ENCODE measurements at regions not wholly inside any gene's neighbourhood (a gene's known extent, or its start where the extent isn't known, plus 50 kb on each side); places are given as distances from the start of the nearest gene placed in this dataset.

GRCh38 chr9:78640728-78641127 lies 343.8 kb downstream of the PSAT1 start:
- WGBS (ENCODE audit: insufficient coverage), result 80% methylated on average over 1 of the region's 4 CpGs
- Histone ChIP-seq H3K27ac (ENCODE audit: low read length) (no peak overlapping the region), H3K4me3 (ENCODE audit: low read length) (no peak overlapping the region), H3K9me3 (replicated peaks; ENCODE audit: control insufficient read depth, low read depth, low read length) (no peaks in the 10 kb centered on the region), H3K36me3 (ENCODE audit: control insufficient read depth, insufficient read depth, low read length) (no peaks in the 10 kb centered on the region), H3K4me1 (ENCODE audit: control insufficient read depth, insufficient read depth, low read length) (no peaks in the 10 kb centered on the region), H3K27me3 (ENCODE audit: control insufficient read depth, insufficient read depth, low read length) (no peaks in the 10 kb centered on the region)
- no peak for DNase-seq

GRCh38 chr9:78644359-78644758 lies 347.4 kb downstream of the PSAT1 start:
- no peak overlapping the region for H3K4me3 ChIP-seq (ENCODE audit: low read length)
- no peaks in the 10 kb centered on the region for H3K36me3 ChIP-seq (ENCODE audit: control insufficient read depth, insufficient read depth, low read length)
- H3K4me1 ChIP-seq (ENCODE audit: control insufficient read depth, insufficient read depth, low read length), result no peaks in the 10 kb centered on the region
- H3K27me3 ChIP-seq (ENCODE audit: control insufficient read depth, insufficient read depth, low read length), result no peaks in the 10 kb centered on the region
- peaks cover 2% of the 10 kb centered on the region for H3K9me3 ChIP-seq (replicated peaks; ENCODE audit: control insufficient read depth, low read depth, low read length)
- H3K27ac ChIP-seq (ENCODE audit: low read length), result no peak overlapping the region
- no peak for DNase-seq

- H3K27ac ChIP-seq (ENCODE audit: low read length), result no peak overlapping the region
Observed at GRCh38 chr9:78654324-78654723, 357.4 kb downstream of the PSAT1 start.

GRCh38 chr9:78663369-78663768 lies 366.4 kb downstream of the PSAT1 start:
- Histone ChIP-seq H3K4me1 (ENCODE audit: control insufficient read depth, insufficient read depth, low read length) (no peaks in the 10 kb centered on the region), H3K27me3 (ENCODE audit: control insufficient read depth, insufficient read depth, low read length) (no peaks in the 10 kb centered on the region), H3K9me3 (replicated peaks; ENCODE audit: control insufficient read depth, low read depth, low read length) (no peaks in the 10 kb centered on the region), H3K27ac (ENCODE audit: low read length) (no peak overlapping the region), H3K4me3 (ENCODE audit: low read length) (no peak overlapping the region), H3K36me3 (ENCODE audit: control insufficient read depth, insufficient read depth, low read length) (no peaks in the 10 kb centered on the region)
- peak; percentile 38 for DNase-seq
- 86% methylated on average over 1 of the region's 3 CpGs for WGBS (ENCODE audit: insufficient coverage)

More at GRCh38 chr9:78654324-78654723, 357.4 kb downstream of the PSAT1 start:
- no peaks in the 10 kb centered on the region for H3K4me1 ChIP-seq (ENCODE audit: control insufficient read depth, insufficient read depth, low read length)
- H3K4me3 ChIP-seq (ENCODE audit: low read length), result no peak overlapping the region
- no peaks in the 10 kb centered on the region for H3K27me3 ChIP-seq (ENCODE audit: control insufficient read depth, insufficient read depth, low read length)
- H3K36me3 ChIP-seq (ENCODE audit: control insufficient read depth, insufficient read depth, low read length), result no peaks in the 10 kb centered on the region
- WGBS (ENCODE audit: insufficient coverage), result no CpG with 5 or more reads among the region's 1 CpG
- no peak for DNase-seq
- no peaks in the 10 kb centered on the region for H3K9me3 ChIP-seq (replicated peaks; ENCODE audit: control insufficient read depth, low read depth, low read length)

DNA sequence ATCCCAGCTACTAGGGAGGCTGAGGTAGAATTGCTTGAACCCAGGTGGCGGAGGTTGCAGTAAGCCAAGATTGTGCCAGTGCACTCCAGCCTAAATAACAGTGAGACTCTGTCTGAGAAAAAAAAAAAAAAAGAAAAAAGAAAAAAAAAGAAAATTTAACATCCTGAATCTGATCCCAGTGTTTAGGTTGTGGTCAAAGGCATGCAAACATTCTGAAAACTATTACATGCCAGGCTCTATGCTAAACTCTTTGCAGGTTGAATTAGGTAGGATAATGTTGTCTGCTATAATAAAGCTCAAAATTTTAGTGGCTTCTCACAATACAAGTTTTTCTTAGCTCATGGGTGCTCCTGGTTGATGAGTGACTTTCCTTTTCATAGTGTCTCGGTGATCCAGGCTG lies 367.4 kb downstream of the PSAT1 start:
- Histone ChIP-seq H3K27me3 (ENCODE audit: control insufficient read depth, insufficient read depth, low read length) (no peaks in the 10 kb centered on the region), H3K36me3 (ENCODE audit: control insufficient read depth, insufficient read depth, low read length) (no peaks in the 10 kb centered on the region), H3K27ac (ENCODE audit: low read length) (no peak overlapping the region), H3K9me3 (replicated peaks; ENCODE audit: control insufficient read depth, low read depth, low read length) (no peaks in the 10 kb centered on the region), H3K4me3 (ENCODE audit: low read length) (no peak overlapping the region), H3K4me1 (ENCODE audit: control insufficient read depth, insufficient read depth, low read length) (no peaks in the 10 kb centered on the region)
- no CpG with 5 or more reads among the region's 2 CpGs for WGBS (ENCODE audit: insufficient coverage)
- DNase-seq, result no peak

DNA sequence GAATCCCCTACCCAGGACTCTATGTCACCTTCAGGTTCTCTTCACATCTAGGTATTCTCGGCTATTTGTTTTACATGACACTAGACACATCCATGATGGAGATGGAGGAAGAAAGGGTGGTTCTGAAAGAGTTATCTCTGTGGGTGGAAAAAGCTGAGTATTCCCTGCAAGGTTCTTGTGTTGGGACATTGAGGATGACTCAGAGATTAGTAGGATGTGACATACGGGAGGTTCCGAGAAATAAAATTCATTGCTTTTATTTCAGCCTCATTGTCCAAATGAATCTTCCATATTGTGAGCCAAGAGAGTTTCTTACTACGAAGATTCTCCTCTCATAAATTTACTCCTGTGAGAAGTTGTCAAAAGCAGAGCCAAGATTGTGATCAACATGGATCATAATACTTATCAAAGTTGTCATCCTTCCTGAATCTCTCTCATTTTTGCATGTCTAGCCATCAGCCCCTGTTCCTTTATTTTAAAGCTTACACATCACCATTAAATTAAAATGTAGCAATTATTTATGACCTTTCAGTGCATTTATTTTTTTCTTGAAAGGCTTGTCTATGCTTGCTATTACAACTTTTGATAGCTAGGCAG lies 370.0 kb downstream of the PSAT1 start:
- Histone ChIP-seq H3K27ac (ENCODE audit: low read length) (no peak overlapping the region), H3K27me3 (ENCODE audit: control insufficient read depth, insufficient read depth, low read length) (no peaks in the 10 kb centered on the region), H3K4me1 (ENCODE audit: control insufficient read depth, insufficient read depth, low read length) (no peaks in the 10 kb centered on the region), H3K9me3 (replicated peaks; ENCODE audit: control insufficient read depth, low read depth, low read length) (no peaks in the 10 kb centered on the region), H3K4me3 (ENCODE audit: low read length) (no peak overlapping the region), H3K36me3 (ENCODE audit: control insufficient read depth, insufficient read depth, low read length) (no peaks in the 10 kb centered on the region)
- DNase-seq, result no peak
- no CpG with 5 or more reads among the region's 4 CpGs for WGBS (ENCODE audit: insufficient coverage)

DNA sequence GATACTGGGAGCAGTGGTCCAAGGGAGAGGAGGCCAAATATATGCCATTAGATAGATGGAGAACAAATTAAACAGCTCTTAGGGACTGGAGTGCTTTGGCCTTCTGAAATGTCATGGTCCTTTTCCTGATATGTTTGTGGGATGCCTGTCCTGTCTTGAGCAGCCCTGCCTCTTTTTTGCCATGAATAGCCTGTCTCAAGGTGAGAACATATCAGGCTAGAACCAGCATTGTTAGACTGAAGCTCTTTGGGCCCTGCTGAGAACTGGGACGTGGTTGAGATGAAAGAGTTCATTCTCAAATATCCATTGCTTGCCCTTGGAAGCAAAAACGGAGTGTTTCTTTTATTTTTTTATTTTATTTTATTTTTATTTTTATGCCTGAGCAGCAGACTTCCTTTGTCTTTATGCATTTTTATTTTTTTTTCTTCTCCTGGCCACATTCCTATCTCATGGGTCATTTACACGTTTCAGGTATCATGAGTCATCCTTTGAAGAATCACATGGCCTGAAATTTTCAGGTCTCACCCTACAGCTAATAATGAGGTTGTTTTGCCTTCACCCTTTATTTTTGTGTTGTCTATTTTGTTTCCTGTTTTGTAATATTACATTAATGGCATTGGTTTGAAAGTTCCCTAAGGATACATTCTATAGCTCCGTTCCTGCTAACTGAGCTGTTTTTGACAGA lies 371.4 kb downstream of the PSAT1 start:
- no CpG with 5 or more reads among the region's 4 CpGs for WGBS (ENCODE audit: insufficient coverage)
- H3K27ac ChIP-seq (ENCODE audit: low read length), result no peak overlapping the region
- no peaks in the 10 kb centered on the region for H3K27me3 ChIP-seq (ENCODE audit: control insufficient read depth, insufficient read depth, low read length)
- H3K4me3 ChIP-seq (ENCODE audit: low read length), result no peak overlapping the region
- no peak for DNase-seq
- no peaks in the 10 kb centered on the region for H3K4me1 ChIP-seq (ENCODE audit: control insufficient read depth, insufficient read depth, low read length)
- no peaks in the 10 kb centered on the region for H3K9me3 ChIP-seq (replicated peaks; ENCODE audit: control insufficient read depth, low read depth, low read length)
- H3K36me3 ChIP-seq (ENCODE audit: control insufficient read depth, insufficient read depth, low read length), result no peaks in the 10 kb centered on the region

DNA sequence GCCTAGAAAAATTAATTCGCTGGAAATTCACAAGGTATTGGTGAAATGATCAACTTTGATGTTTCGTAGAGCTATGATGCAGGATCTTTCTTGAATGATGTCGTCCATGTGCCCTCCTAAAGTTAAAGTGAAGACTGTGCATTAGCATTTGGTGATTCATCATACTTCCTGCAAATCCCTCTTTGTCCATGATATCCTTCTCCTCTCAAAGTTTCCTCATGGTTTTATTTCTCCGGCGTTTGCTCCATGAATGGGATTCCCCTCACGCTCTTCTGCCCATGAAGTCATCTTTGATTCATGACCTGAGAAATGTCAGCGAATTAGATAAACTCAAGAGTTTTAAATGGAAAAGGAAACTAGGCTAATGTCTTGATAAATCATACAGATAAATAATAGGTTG lies 372.7 kb downstream of the PSAT1 start:
- H3K36me3 ChIP-seq (ENCODE audit: control insufficient read depth, insufficient read depth, low read length), result no peaks in the 10 kb centered on the region
- H3K4me3 ChIP-seq (ENCODE audit: low read length), result no peak overlapping the region
- WGBS (ENCODE audit: insufficient coverage), result 80% methylated on average over 2 of the region's 7 CpGs
- no peaks in the 10 kb centered on the region for H3K4me1 ChIP-seq (ENCODE audit: control insufficient read depth, insufficient read depth, low read length)
- no peak overlapping the region for H3K27ac ChIP-seq (ENCODE audit: low read length)
- no peaks in the 10 kb centered on the region for H3K27me3 ChIP-seq (ENCODE audit: control insufficient read depth, insufficient read depth, low read length)
- no peaks in the 10 kb centered on the region for H3K9me3 ChIP-seq (replicated peaks; ENCODE audit: control insufficient read depth, low read depth, low read length)
- DNase-seq, result no peak

DNA sequence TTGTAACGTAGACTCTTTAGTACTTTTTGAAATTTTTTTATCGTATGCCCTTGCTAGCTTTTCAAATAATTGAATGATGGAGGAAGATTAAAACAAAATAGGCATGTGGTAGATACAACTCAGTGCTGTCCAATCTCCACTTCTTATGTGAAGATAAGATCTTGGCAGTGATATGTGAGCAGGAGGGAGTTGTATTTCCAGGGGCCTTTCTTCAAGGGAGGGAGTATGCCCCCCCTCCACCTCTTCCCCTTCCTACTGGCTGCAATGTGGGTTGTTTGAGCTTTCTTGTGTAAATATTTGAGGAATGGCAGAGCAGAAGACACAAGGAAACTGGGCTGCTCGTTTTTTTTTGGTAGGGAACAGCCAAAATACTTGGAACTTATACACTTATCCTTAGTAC lies 374.9 kb downstream of the PSAT1 start:
- no peak for DNase-seq
- Histone ChIP-seq H3K36me3 (ENCODE audit: control insufficient read depth, insufficient read depth, low read length) (no peaks in the 10 kb centered on the region), H3K4me3 (ENCODE audit: low read length) (no peak overlapping the region), H3K4me1 (ENCODE audit: control insufficient read depth, insufficient read depth, low read length) (no peaks in the 10 kb centered on the region), H3K27ac (ENCODE audit: low read length) (no peak overlapping the region), H3K9me3 (replicated peaks; ENCODE audit: control insufficient read depth, low read depth, low read length) (no peaks in the 10 kb centered on the region), H3K27me3 (ENCODE audit: control insufficient read depth, insufficient read depth, low read length) (no peaks in the 10 kb centered on the region)
- WGBS (ENCODE audit: insufficient coverage), result 90% methylated on average over 2 of the region's 3 CpGs

DNA sequence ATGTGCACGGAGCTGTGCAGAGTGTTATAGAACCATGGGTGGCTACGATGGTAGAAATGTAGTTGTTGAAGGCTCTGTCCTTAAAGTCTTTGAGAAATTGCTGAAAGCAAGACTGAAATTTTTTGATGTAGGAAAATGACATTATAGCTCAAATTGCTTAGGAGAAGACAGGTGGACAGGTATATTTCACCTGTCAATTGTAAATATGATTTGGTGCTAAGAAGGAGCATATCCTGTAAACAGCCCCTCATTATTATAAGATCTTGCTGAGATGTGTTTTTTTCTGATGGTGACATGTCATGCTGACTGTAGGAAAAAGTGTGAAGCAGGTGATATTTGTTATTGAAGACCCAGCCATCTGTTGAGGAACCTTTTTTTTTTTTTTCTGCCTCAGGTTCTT lies 377.9 kb downstream of the PSAT1 start:
- DNase-seq, result no peak
- 83% methylated on average over 1 of the region's 2 CpGs for WGBS (ENCODE audit: insufficient coverage)
- H3K27ac ChIP-seq (ENCODE audit: low read length), result no peak overlapping the region
- H3K9me3 ChIP-seq (replicated peaks; ENCODE audit: control insufficient read depth, low read depth, low read length), result no peaks in the 10 kb centered on the region
- H3K4me1 ChIP-seq (ENCODE audit: control insufficient read depth, insufficient read depth, low read length), result no peaks in the 10 kb centered on the region
- H3K4me3 ChIP-seq (ENCODE audit: low read length), result no peak overlapping the region
- no peaks in the 10 kb centered on the region for H3K27me3 ChIP-seq (ENCODE audit: control insufficient read depth, insufficient read depth, low read length)
- H3K36me3 ChIP-seq (ENCODE audit: control insufficient read depth, insufficient read depth, low read length), result no peaks in the 10 kb centered on the region

DNA sequence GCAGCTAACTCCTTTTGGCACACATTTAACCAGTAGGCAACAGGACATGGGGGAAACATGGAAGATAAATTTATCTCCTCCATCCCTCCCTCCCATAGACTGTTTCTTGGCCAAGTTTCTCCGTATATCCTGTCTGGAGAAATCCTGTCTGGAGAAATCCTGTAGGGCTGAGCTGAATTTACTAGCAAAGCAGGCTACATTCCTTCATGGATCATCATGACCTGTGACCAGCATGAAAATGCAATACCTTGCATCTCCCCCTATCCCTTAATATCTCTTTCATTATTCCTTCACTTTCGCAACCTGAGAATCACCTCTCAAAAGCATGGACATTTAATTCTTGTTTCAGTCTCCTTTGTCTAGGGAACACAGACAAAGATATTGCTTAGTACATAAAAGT lies 379.1 kb downstream of the PSAT1 start:
- no peaks in the 10 kb centered on the region for H3K27me3 ChIP-seq (ENCODE audit: control insufficient read depth, insufficient read depth, low read length)
- WGBS (ENCODE audit: insufficient coverage), result 40% methylated on average over 1 of the region's 2 CpGs
- no peak overlapping the region for H3K27ac ChIP-seq (ENCODE audit: low read length)
- no peaks in the 10 kb centered on the region for H3K4me1 ChIP-seq (ENCODE audit: control insufficient read depth, insufficient read depth, low read length)
- H3K4me3 ChIP-seq (ENCODE audit: low read length), result no peak overlapping the region
- H3K36me3 ChIP-seq (ENCODE audit: control insufficient read depth, insufficient read depth, low read length), result no peaks in the 10 kb centered on the region
- H3K9me3 ChIP-seq (replicated peaks; ENCODE audit: control insufficient read depth, low read depth, low read length), result no peaks in the 10 kb centered on the region
- no peak for DNase-seq

Measured in muscle of leg (tissue), 3 donors.